HL-60 (cell line): ENCODE measurements at regions not wholly inside any gene's neighbourhood (a gene's known extent, or its start where the extent isn't known, plus 50 kb on each side); places are given as distances from the start of the nearest gene placed in this dataset.

Source experiments
- CTCF ChIP-seq: IDR thresholded peaks from one replicate; pipeline ENCODE4 v1.5.1; 2011; ENCODE audit warnings: low read length, control low read depth, inconsistent platforms; ENCODE audit not compliant: insufficient read depth
- SPI1 ChIP-seq: IDR thresholded peaks from 2 replicates; pipeline ENCODE4 v1.6.1; 2012; ENCODE audit warnings: low read depth, mild to moderate bottlenecking, borderline replicate concordance

- TF ChIP-seq CTCF, result no peak
- TF ChIP-seq SPI1, result no peak
These were observed 404.0 kb downstream of the GUCY1A2 start for GRCh38 chr11:106614262-106614661.
